ENCODE measurements at regions not wholly inside any gene's neighbourhood (a gene's known extent, or its start where the extent isn't known, plus 50 kb on each side); places are given as distances from the start of the nearest gene placed in this dataset.

GRCh38 chr10:130780763-130781162, 530.8 kb downstream of the TCERG1L start:
- Histone ChIP-seq H4K8ac (ENCODE audit: low read depth, low read length) (no peak overlapping the region), H4K5ac (ENCODE audit: low read length) (no peak overlapping the region), H3K56ac (ENCODE audit: low read length) (no peak overlapping the region), H3K27ac (ENCODE audit: low read depth, low read length) (no peak overlapping the region), H2BK120ac (ENCODE audit: low read depth, low read length) (no peak overlapping the region), H3K4me1 (ENCODE audit: control insufficient read depth, low read depth, low read length) (no peaks in the 10 kb centered on the region), H3K79me1 (ENCODE audit: low read length) (no peaks in the 10 kb centered on the region), H3K79me2 (ENCODE audit: control insufficient read depth, insufficient read depth, low read length) (no peaks in the 10 kb centered on the region), H2BK15ac (replicated peaks; ENCODE audit: low read depth) (no peak overlapping the region), H3K23ac (ENCODE audit: low read length) (no peak overlapping the region), H3K4me2 (ENCODE audit: low read length) (no peak overlapping the region), H3K9ac (ENCODE audit: low read length) (no peak overlapping the region), H2BK5ac (ENCODE audit: low read length) (no peak overlapping the region), H3K36me3 (ENCODE audit: control insufficient read depth, insufficient read depth, low read length) (no peaks in the 10 kb centered on the region), H3K18ac (ENCODE audit: low read length) (no peak overlapping the region), H3K4ac (ENCODE audit: low read depth, low read length) (no peak overlapping the region), H2AK5ac (ENCODE audit: low read length) (no peak overlapping the region), H3K27me3 (ENCODE audit: insufficient read depth, low read length, poor library complexity) (no peaks in the 10 kb centered on the region), H3K4me3 (ENCODE audit: low read length) (no peak overlapping the region)
- no peak for DNase-seq
- no CpG with 5 or more reads among the region's 9 CpGs for WGBS (ENCODE audit: extremely low coverage, insufficient coverage, low lambda C conversion rate)

- H3K18ac ChIP-seq (ENCODE audit: low read length), result no peak overlapping the region
- H3K4me3 ChIP-seq (ENCODE audit: low read length), result no peak overlapping the region
- H3K27me3 ChIP-seq (ENCODE audit: insufficient read depth, low read length, poor library complexity), result no peaks in the 10 kb centered on the region
- no peak overlapping the region for H4K5ac ChIP-seq (ENCODE audit: low read length)
- no peak overlapping the region for H2BK15ac ChIP-seq (replicated peaks; ENCODE audit: low read depth)
- no peak overlapping the region for H3K27ac ChIP-seq (ENCODE audit: low read depth, low read length)
- no peak overlapping the region for H3K23ac ChIP-seq (ENCODE audit: low read length)
- H3K9ac ChIP-seq (ENCODE audit: low read length), result no peak overlapping the region
- no CpG with 5 or more reads among the region's 8 CpGs for WGBS (ENCODE audit: extremely low coverage, insufficient coverage, low lambda C conversion rate)
- H3K56ac ChIP-seq (ENCODE audit: low read length), result no peak overlapping the region
- H2BK5ac ChIP-seq (ENCODE audit: low read length), result no peak overlapping the region
- no peak overlapping the region for H3K4ac ChIP-seq (ENCODE audit: low read depth, low read length)
- no peak overlapping the region for H2BK120ac ChIP-seq (ENCODE audit: low read depth, low read length)
- H3K36me3 ChIP-seq (ENCODE audit: control insufficient read depth, insufficient read depth, low read length), result no peaks in the 10 kb centered on the region
- H3K79me2 ChIP-seq (ENCODE audit: control insufficient read depth, insufficient read depth, low read length), result no peaks in the 10 kb centered on the region
- H2AK5ac ChIP-seq (ENCODE audit: low read length), result no peak overlapping the region
- H4K8ac ChIP-seq (ENCODE audit: low read depth, low read length), result no peak overlapping the region
- H3K4me1 ChIP-seq (ENCODE audit: control insufficient read depth, low read depth, low read length), result no peaks in the 10 kb centered on the region
- no peak for DNase-seq
- no peak overlapping the region for H3K4me2 ChIP-seq (ENCODE audit: low read length)
- H3K79me1 ChIP-seq (ENCODE audit: low read length), result no peaks in the 10 kb centered on the region
Observed at GRCh38 chr10:130781206-130781605, 530.3 kb downstream of the TCERG1L start.

- Histone ChIP-seq H3K18ac (ENCODE audit: low read length) (no peak overlapping the region), H2AK5ac (ENCODE audit: low read length) (no peak overlapping the region), H3K27ac (ENCODE audit: low read depth, low read length) (no peak overlapping the region), H2BK5ac (ENCODE audit: low read length) (no peak overlapping the region), H2BK15ac (replicated peaks; ENCODE audit: low read depth) (no peak overlapping the region), H3K4me3 (ENCODE audit: low read length) (no peak overlapping the region), H3K56ac (ENCODE audit: low read length) (no peak overlapping the region), H3K4ac (ENCODE audit: low read depth, low read length) (no peak overlapping the region), H3K4me1 (ENCODE audit: control insufficient read depth, low read depth, low read length) (no peaks in the 10 kb centered on the region), H3K79me1 (ENCODE audit: low read length) (no peaks in the 10 kb centered on the region), H3K36me3 (ENCODE audit: control insufficient read depth, insufficient read depth, low read length) (no peaks in the 10 kb centered on the region), H4K5ac (ENCODE audit: low read length) (no peak overlapping the region), H3K4me2 (ENCODE audit: low read length) (no peak overlapping the region), H3K79me2 (ENCODE audit: control insufficient read depth, insufficient read depth, low read length) (no peaks in the 10 kb centered on the region), H3K9ac (ENCODE audit: low read length) (no peak overlapping the region), H2BK120ac (ENCODE audit: low read depth, low read length) (no peak overlapping the region), H4K8ac (ENCODE audit: low read depth, low read length) (no peak overlapping the region), H3K27me3 (ENCODE audit: insufficient read depth, low read length, poor library complexity) (no peaks in the 10 kb centered on the region), H3K23ac (ENCODE audit: low read length) (no peak overlapping the region)
- no peak for DNase-seq
- WGBS (ENCODE audit: extremely low coverage, insufficient coverage, low lambda C conversion rate), result no CpG with 5 or more reads among the region's 7 CpGs
Observed at GRCh38 chr10:130781623-130782022, 529.9 kb downstream of the TCERG1L start.

GRCh38 chr10:130782467-130782866, 529.1 kb downstream of the TCERG1L start:
- no peak overlapping the region for H2BK15ac ChIP-seq (replicated peaks; ENCODE audit: low read depth)
- no CpG with 5 or more reads among the region's 11 CpGs for WGBS (ENCODE audit: extremely low coverage, insufficient coverage, low lambda C conversion rate)
- no peak overlapping the region for H3K9ac ChIP-seq (ENCODE audit: low read length)
- H3K18ac ChIP-seq (ENCODE audit: low read length), result no peak overlapping the region
- no peak overlapping the region for H3K56ac ChIP-seq (ENCODE audit: low read length)
- no peak overlapping the region for H2BK120ac ChIP-seq (ENCODE audit: low read depth, low read length)
- H3K4me2 ChIP-seq (ENCODE audit: low read length), result no peak overlapping the region
- no peaks in the 10 kb centered on the region for H3K27me3 ChIP-seq (ENCODE audit: insufficient read depth, low read length, poor library complexity)
- H2AK5ac ChIP-seq (ENCODE audit: low read length), result no peak overlapping the region
- H3K36me3 ChIP-seq (ENCODE audit: control insufficient read depth, insufficient read depth, low read length), result no peaks in the 10 kb centered on the region
- no peaks in the 10 kb centered on the region for H3K79me1 ChIP-seq (ENCODE audit: low read length)
- H3K23ac ChIP-seq (ENCODE audit: low read length), result no peak overlapping the region
- H3K4me3 ChIP-seq (ENCODE audit: low read length), result no peak overlapping the region
- H3K4me1 ChIP-seq (ENCODE audit: control insufficient read depth, low read depth, low read length), result no peaks in the 10 kb centered on the region
- no peak overlapping the region for H3K27ac ChIP-seq (ENCODE audit: low read depth, low read length)
- H3K79me2 ChIP-seq (ENCODE audit: control insufficient read depth, insufficient read depth, low read length), result no peaks in the 10 kb centered on the region
- H4K5ac ChIP-seq (ENCODE audit: low read length), result no peak overlapping the region
- no peak overlapping the region for H3K4ac ChIP-seq (ENCODE audit: low read depth, low read length)
- H4K8ac ChIP-seq (ENCODE audit: low read depth, low read length), result no peak overlapping the region
- no peak overlapping the region for H2BK5ac ChIP-seq (ENCODE audit: low read length)
- DNase-seq, result peak; percentile 56

- no peak for DNase-seq
- WGBS (ENCODE audit: extremely low coverage, insufficient coverage, low lambda C conversion rate), result no CpG with 5 or more reads among the region's 12 CpGs
- Histone ChIP-seq H3K27ac (ENCODE audit: low read depth, low read length) (no peak overlapping the region), H3K4me1 (ENCODE audit: control insufficient read depth, low read depth, low read length) (no peaks in the 10 kb centered on the region), H3K36me3 (ENCODE audit: control insufficient read depth, insufficient read depth, low read length) (no peaks in the 10 kb centered on the region), H3K4me3 (ENCODE audit: low read length) (no peak overlapping the region), H2BK5ac (ENCODE audit: low read length) (no peak overlapping the region), H2BK120ac (ENCODE audit: low read depth, low read length) (no peak overlapping the region), H3K27me3 (ENCODE audit: insufficient read depth, low read length, poor library complexity) (no peaks in the 10 kb centered on the region), H3K79me2 (ENCODE audit: control insufficient read depth, insufficient read depth, low read length) (no peaks in the 10 kb centered on the region), H3K56ac (ENCODE audit: low read length) (no peak overlapping the region), H4K5ac (ENCODE audit: low read length) (no peak overlapping the region), H3K23ac (ENCODE audit: low read length) (no peak overlapping the region), H3K18ac (ENCODE audit: low read length) (no peak overlapping the region), H2BK15ac (replicated peaks; ENCODE audit: low read depth) (no peak overlapping the region), H2AK5ac (ENCODE audit: low read length) (no peak overlapping the region), H3K4me2 (ENCODE audit: low read length) (no peak overlapping the region), H4K8ac (ENCODE audit: low read depth, low read length) (no peak overlapping the region), H3K79me1 (ENCODE audit: low read length) (no peaks in the 10 kb centered on the region), H3K4ac (ENCODE audit: low read depth, low read length) (no peak overlapping the region), H3K9ac (ENCODE audit: low read length) (no peak overlapping the region)
Observed at GRCh38 chr10:130784326-130784725, 527.2 kb downstream of the TCERG1L start.

- Histone ChIP-seq H3K27me3 (ENCODE audit: insufficient read depth, low read length, poor library complexity) (no peaks in the 10 kb centered on the region), H3K4me3 (ENCODE audit: low read length) (no peak overlapping the region), H3K4ac (ENCODE audit: low read depth, low read length) (no peak overlapping the region), H3K18ac (ENCODE audit: low read length) (no peak overlapping the region), H3K23ac (ENCODE audit: low read length) (no peak overlapping the region), H3K56ac (ENCODE audit: low read length) (no peak overlapping the region), H4K8ac (ENCODE audit: low read depth, low read length) (no peak overlapping the region), H2BK15ac (replicated peaks; ENCODE audit: low read depth) (no peak overlapping the region), H3K79me1 (ENCODE audit: low read length) (no peaks in the 10 kb centered on the region), H3K27ac (ENCODE audit: low read depth, low read length) (no peak overlapping the region), H3K79me2 (ENCODE audit: control insufficient read depth, insufficient read depth, low read length) (no peaks in the 10 kb centered on the region), H4K5ac (ENCODE audit: low read length) (no peak overlapping the region), H2BK5ac (ENCODE audit: low read length) (no peak overlapping the region), H3K4me1 (ENCODE audit: control insufficient read depth, low read depth, low read length) (no peaks in the 10 kb centered on the region), H3K4me2 (ENCODE audit: low read length) (no peak overlapping the region), H2AK5ac (ENCODE audit: low read length) (no peak overlapping the region), H3K9ac (ENCODE audit: low read length) (no peak overlapping the region), H3K36me3 (ENCODE audit: control insufficient read depth, insufficient read depth, low read length) (no peaks in the 10 kb centered on the region), H2BK120ac (ENCODE audit: low read depth, low read length) (no peak overlapping the region)
- WGBS (ENCODE audit: extremely low coverage, insufficient coverage, low lambda C conversion rate), result no CpG with 5 or more reads among the region's 20 CpGs
- DNase-seq, result no peak
Observed at GRCh38 chr10:130786365-130786966, 525.1 kb downstream of the TCERG1L start.

Data from mesendoderm (in vitro differentiated cells).